CD8-positive, alpha-beta memory T cell (primary cell): ENCODE measurements at regions not wholly inside any gene's neighbourhood (a gene's known extent, or its start where the extent isn't known, plus 50 kb on each side); places are given as distances from the start of the nearest gene placed in this dataset.
"Not testable (repeated sequence)": the region's sequence is repeated elsewhere in the genome, so short reads cannot be mapped to it uniquely, and the experiment has no call there.

Experiments
- CTCF ChIA-PET: fragments of 350-600 bp; sonication (Branson Sonifier 250); formaldehyde crosslinking; loops from one replicate; lab custom pipeline; 2021; ENCODE audit warnings: antibody characterized with exemption; lab: Charles Lee
- POLR2A ChIA-PET: fragments of 350-600 bp; sonication (Branson Sonifier 250); formaldehyde crosslinking; loops from one replicate; lab custom pipeline; 2021; ENCODE audit warnings: antibody characterized with exemption; lab: Charles Lee
- DNase-seq, 5 donors: peaks; one replicate each; pipeline versions ENCODE4 v3.0.0 to v3.0.0-alpha.2; 2020 to 2022; ENCODE audit warnings: mixed read lengths in 1 of 5
- H3K27ac ChIP-seq: one replicate; pipeline ENCODE4 v1.7.0; 2013; ENCODE audit warnings: low read depth, mild to moderate bottlenecking, low read length, moderate library complexity
- H3K27me3 ChIP-seq: 2 replicates; pipeline ENCODE4 v1.7.0; 2013; ENCODE audit warnings: low read length, mild to moderate bottlenecking; ENCODE audit not compliant: insufficient read depth, poor library complexity, severe bottlenecking
- H3K36me3 ChIP-seq: 2 replicates; pipeline ENCODE4 v1.7.0; 2013; ENCODE audit warnings: mild to moderate bottlenecking, low read length, moderate library complexity; ENCODE audit not compliant: insufficient read depth
- H3K4me1 ChIP-seq: 2 replicates; pipeline ENCODE4 v1.7.0; 2013; ENCODE audit warnings: mild to moderate bottlenecking, low read length, moderate library complexity; ENCODE audit not compliant: insufficient read depth
- H3K4me3 ChIP-seq: 2 replicates; pipeline ENCODE4 v1.7.0; 2013; ENCODE audit warnings: mild to moderate bottlenecking, low read length
- H3K9me3 ChIP-seq: 2 replicates; pipeline ENCODE4 v1.7.0; 2013; ENCODE audit warnings: mild to moderate bottlenecking, low read length
- H3K27ac Mint-ChIP-seq, 8 donors: one replicate each; pipeline ENCODE4 v1.8.0; 2020 to 2021; ENCODE audit warnings: mixed read lengths in 8 of 8, mild to moderate bottlenecking in 6 of 8, inconsistent platforms in 3 of 8, moderate library complexity in 3 of 8
- H3K27me3 Mint-ChIP-seq, 2 donors: one replicate each; pipeline ENCODE4 v1.8.0; 2020 to 2021; ENCODE audit warnings: mixed read lengths in 2 of 2, mild to moderate bottlenecking in 1 of 2, moderate library complexity in 1 of 2
- H3K36me3 Mint-ChIP-seq, 3 donors: one replicate each; pipeline ENCODE4 v1.8.0; 2020 to 2021; ENCODE audit warnings: mixed read lengths in 3 of 3, inconsistent platforms in 1 of 3, mild to moderate bottlenecking in 1 of 3
- H3K4me1 Mint-ChIP-seq, 3 donors: one replicate each; pipeline ENCODE4 v1.8.0; 2020 to 2021; ENCODE audit warnings: mixed read lengths in 3 of 3, inconsistent platforms in 1 of 3, mild to moderate bottlenecking in 1 of 3
- H3K4me3 Mint-ChIP-seq, 7 donors: one replicate each; pipeline ENCODE4 v1.8.0; 2020 to 2021; ENCODE audit warnings: mixed read lengths in 7 of 7, mild to moderate bottlenecking in 6 of 7, moderate library complexity in 4 of 7, inconsistent platforms in 2 of 7
- H3K9me3 Mint-ChIP-seq, 5 donors: one replicate each; pipeline ENCODE4 v1.8.0; 2020 to 2022; ENCODE audit warnings: mixed read lengths in 5 of 5, mild to moderate bottlenecking in 3 of 5, moderate library complexity in 2 of 5, inconsistent platforms in 1 of 5

GRCh38 chr3:182425926-182426718 is 367.2 kb upstream of the ATP11B start:
- H3K27ac Mint-ChIP-seq, H3K9me3 Mint-ChIP-seq, CTCF ChIA-PET, POLR2A ChIA-PET, H3K36me3 Mint-ChIP-seq, H3K4me1 Mint-ChIP-seq, H3K27me3 Mint-ChIP-seq, H3K4me1 ChIP-seq, DNase-seq, H3K27ac ChIP-seq, H3K9me3 ChIP-seq, H3K4me3 Mint-ChIP-seq, H3K4me3 ChIP-seq, H3K36me3 ChIP-seq, H3K27me3 ChIP-seq: not testable (repeated sequence)

GRCh38 chr3:182431972-182432371 is 361.3 kb upstream of the ATP11B start:
- H3K4me1 Mint-ChIP-seq, H3K27me3 Mint-ChIP-seq, CTCF ChIA-PET: not testable (repeated sequence)

GRCh38 chr3:182435860-182436259 is 357.4 kb upstream of the ATP11B start:
- Histone ChIP-seq H3K9me3 (no peaks in the 10 kb centered on the region), H3K27ac (no peak overlapping the region), H3K4me1 (no peaks in the 10 kb centered on the region), H3K36me3 (no peaks in the 10 kb centered on the region), H3K27me3 (no peaks in the 10 kb centered on the region), H3K4me3 (no peak overlapping the region)
- no peak for DNase-seq
- Mint-ChIP-seq H3K4me1 (no peaks in the 10 kb centered on the region), H3K27me3 (peaks cover 0 to 1% of the 10 kb centered on the region in 2 donors), H3K36me3 (no peaks in the 10 kb centered on the region), H3K9me3 (no peaks in the 10 kb centered on the region), H3K27ac (no peak overlapping the region), H3K4me3 (no peak overlapping the region)
- ChIA-PET POLR2A (no interaction called here), CTCF (no interaction called here)

More at GRCh38 chr3:182431972-182432371, 361.3 kb upstream of the ATP11B start:
- H3K9me3 ChIP-seq, H3K27me3 ChIP-seq, DNase-seq, H3K4me1 ChIP-seq, H3K36me3 ChIP-seq, H3K36me3 Mint-ChIP-seq, H3K9me3 Mint-ChIP-seq, POLR2A ChIA-PET, H3K4me3 Mint-ChIP-seq, H3K27ac Mint-ChIP-seq, H3K4me3 ChIP-seq, H3K27ac ChIP-seq: not testable (repeated sequence)

GRCh38 chr3:182436547-182436946 is 356.8 kb upstream of the ATP11B start:
- Mint-ChIP-seq H3K4me3 (no peak overlapping the region), H3K36me3 (no peaks in the 10 kb centered on the region), H3K27me3 (peaks cover 0 to 1% of the 10 kb centered on the region in 2 donors), H3K9me3 (no peaks in the 10 kb centered on the region), H3K4me1 (no peaks in the 10 kb centered on the region), H3K27ac (no peak overlapping the region)
- Histone ChIP-seq H3K4me1 (no peaks in the 10 kb centered on the region), H3K27me3 (no peaks in the 10 kb centered on the region), H3K4me3 (no peak overlapping the region), H3K9me3 (no peaks in the 10 kb centered on the region), H3K27ac (no peak overlapping the region), H3K36me3 (no peaks in the 10 kb centered on the region)
- CTCF ChIA-PET: no interaction called here
- DNase-seq: no peak
- POLR2A ChIA-PET: no interaction called here

GRCh38 chr3:182438398-182438797 is 354.9 kb upstream of the ATP11B start:
- Histone ChIP-seq H3K4me3 (no peak overlapping the region), H3K27me3 (no peaks in the 10 kb centered on the region), H3K4me1 (no peaks in the 10 kb centered on the region), H3K36me3 (no peaks in the 10 kb centered on the region), H3K27ac (no peak overlapping the region), H3K9me3 (no peaks in the 10 kb centered on the region)
- Mint-ChIP-seq H3K4me1 (no peaks in the 10 kb centered on the region), H3K27ac (no peak overlapping the region), H3K27me3 (peaks cover 0 to 1% of the 10 kb centered on the region in 2 donors), H3K36me3 (no peaks in the 10 kb centered on the region), H3K9me3 (no peaks in the 10 kb centered on the region), H3K4me3 (no peak overlapping the region)
- POLR2A ChIA-PET: no interaction called here
- no peak for DNase-seq
- CTCF ChIA-PET: no interaction called here

GRCh38 chr3:182440101-182440500 is 353.2 kb upstream of the ATP11B start:
- no peaks in the 10 kb centered on the region for H3K36me3 Mint-ChIP-seq
- H3K4me3 Mint-ChIP-seq: no peak overlapping the region
- H3K27me3 ChIP-seq: no peaks in the 10 kb centered on the region
- no peak for DNase-seq
- H3K9me3 ChIP-seq: no peaks in the 10 kb centered on the region
- ChIA-PET CTCF (no interaction called here), POLR2A (no interaction called here)
- peaks cover 0 to 2% (median 0%) of the 10 kb centered on the region in 5 donors for H3K9me3 Mint-ChIP-seq
- H3K27ac ChIP-seq: no peak overlapping the region
- H3K4me1 ChIP-seq: no peaks in the 10 kb centered on the region
- no peak overlapping the region for H3K4me3 ChIP-seq
- peaks cover 0 to 1% of the 10 kb centered on the region in 2 donors for H3K27me3 Mint-ChIP-seq
- H3K27ac Mint-ChIP-seq: no peak overlapping the region
- H3K36me3 ChIP-seq: no peaks in the 10 kb centered on the region
- H3K4me1 Mint-ChIP-seq: no peaks in the 10 kb centered on the region

GRCh38 chr3:182445576-182445975 is 347.7 kb upstream of the ATP11B start:
- H3K36me3 Mint-ChIP-seq: no peaks in the 10 kb centered on the region
- H3K27ac ChIP-seq: no peak overlapping the region
- no peaks in the 10 kb centered on the region for H3K4me1 ChIP-seq
- no peaks in the 10 kb centered on the region for H3K36me3 ChIP-seq
- peaks cover 0 to 2% (median 0%) of the 10 kb centered on the region in 5 donors for H3K9me3 Mint-ChIP-seq
- H3K27ac Mint-ChIP-seq: no peak overlapping the region
- no peaks in the 10 kb centered on the region for H3K9me3 ChIP-seq
- no peaks in the 10 kb centered on the region for H3K27me3 Mint-ChIP-seq
- H3K4me3 ChIP-seq: no peak overlapping the region
- H3K4me3 Mint-ChIP-seq: no peak overlapping the region
- no peak for DNase-seq
- POLR2A ChIA-PET: no interaction called here
- CTCF ChIA-PET: no interaction called here
- no peaks in the 10 kb centered on the region for H3K27me3 ChIP-seq
- H3K4me1 Mint-ChIP-seq: no peaks in the 10 kb centered on the region

GRCh38 chr3:182450942-182451787 is 342.1 kb upstream of the ATP11B start:
- no peak for DNase-seq
- Mint-ChIP-seq H3K36me3 (no peaks in the 10 kb centered on the region), H3K4me3 (no peak overlapping the region), H3K27me3 (no peaks in the 10 kb centered on the region), H3K9me3 (peaks cover 0 to 5% (median 0%) of the 10 kb centered on the region in 5 donors), H3K4me1 (no peaks in the 10 kb centered on the region), H3K27ac (peak overlapping the region in 1 of 8 donors; percentile 49)
- Histone ChIP-seq H3K9me3 (no peaks in the 10 kb centered on the region), H3K27me3 (no peaks in the 10 kb centered on the region), H3K36me3 (no peaks in the 10 kb centered on the region), H3K4me1 (no peaks in the 10 kb centered on the region), H3K27ac (no peak overlapping the region), H3K4me3 (no peak overlapping the region)
- POLR2A ChIA-PET: no interaction called here
- CTCF ChIA-PET: no interaction called here
